ENCODE measurements at regions not wholly inside any gene's neighbourhood (a gene's known extent, or its start where the extent isn't known, plus 50 kb on each side); places are given as distances from the start of the nearest gene placed in this dataset.

GRCh38 chr2:228268756-228269155 is 87.3 kb upstream of the SPHKAP start:
- no peak for DNase-seq (ENCODE audit: low read depth)
- H3K4me3 ChIP-seq (ENCODE audit: control insufficient read depth, low read depth, low read length) = no peak overlapping the region
- TF ChIP-seq CTCF (conservative IDR thresholded peaks at IDR 0.05; ENCODE audit: control insufficient read depth, insufficient read depth, low read depth, low read length) = no peak

- no peak overlapping the region for H3K4me3 ChIP-seq (ENCODE audit: control insufficient read depth, low read depth, low read length)
- no peak for DNase-seq (ENCODE audit: low read depth)
- no peak for TF ChIP-seq CTCF (conservative IDR thresholded peaks at IDR 0.05; ENCODE audit: control insufficient read depth, insufficient read depth, low read depth, low read length)
These were observed 86.8 kb upstream of the SPHKAP start for GRCh38 chr2:228268301-228268700.

GRCh38 chr2:228263156-228263555 is 81.7 kb upstream of the SPHKAP start:
- DNase-seq (ENCODE audit: low read depth) = no peak
- no peak for TF ChIP-seq CTCF (conservative IDR thresholded peaks at IDR 0.05; ENCODE audit: control insufficient read depth, insufficient read depth, low read depth, low read length)
- H3K4me3 ChIP-seq (ENCODE audit: control insufficient read depth, low read depth, low read length) = no peak overlapping the region

- no peak overlapping the region for H3K4me3 ChIP-seq (ENCODE audit: control insufficient read depth, low read depth, low read length)
- no peak for TF ChIP-seq CTCF (conservative IDR thresholded peaks at IDR 0.05; ENCODE audit: control insufficient read depth, insufficient read depth, low read depth, low read length)
- no peak for DNase-seq (ENCODE audit: low read depth)
These were observed 80.1 kb upstream of the SPHKAP start for GRCh38 chr2:228261546-228261945.

- TF ChIP-seq CTCF (conservative IDR thresholded peaks at IDR 0.05; ENCODE audit: control insufficient read depth, insufficient read depth, low read depth, low read length) = no peak
- H3K4me3 ChIP-seq (ENCODE audit: control insufficient read depth, low read depth, low read length) = no peak overlapping the region
- DNase-seq (ENCODE audit: low read depth) = no peak
These were observed 75.9 kb upstream of the SPHKAP start for GRCh38 chr2:228257379-228257778.

- no peak for TF ChIP-seq CTCF (conservative IDR thresholded peaks at IDR 0.05; ENCODE audit: control insufficient read depth, insufficient read depth, low read depth, low read length)
- no peak overlapping the region for H3K4me3 ChIP-seq (ENCODE audit: control insufficient read depth, low read depth, low read length)
- DNase-seq (ENCODE audit: low read depth) = no peak
These were observed 72.3 kb upstream of the SPHKAP start for GRCh38 chr2:228253752-228254151.

- no peak overlapping the region for H3K4me3 ChIP-seq (ENCODE audit: control insufficient read depth, low read depth, low read length)
- no peak for DNase-seq (ENCODE audit: low read depth)
- TF ChIP-seq CTCF (conservative IDR thresholded peaks at IDR 0.05; ENCODE audit: control insufficient read depth, insufficient read depth, low read depth, low read length) = no peak
These were observed 65.8 kb upstream of the SPHKAP start for GRCh38 chr2:228247335-228247734.
